ENCODE measurements at regions not wholly inside any gene's neighbourhood (a gene's known extent, or its start where the extent isn't known, plus 50 kb on each side); places are given as distances from the start of the nearest gene placed in this dataset.

DNA sequence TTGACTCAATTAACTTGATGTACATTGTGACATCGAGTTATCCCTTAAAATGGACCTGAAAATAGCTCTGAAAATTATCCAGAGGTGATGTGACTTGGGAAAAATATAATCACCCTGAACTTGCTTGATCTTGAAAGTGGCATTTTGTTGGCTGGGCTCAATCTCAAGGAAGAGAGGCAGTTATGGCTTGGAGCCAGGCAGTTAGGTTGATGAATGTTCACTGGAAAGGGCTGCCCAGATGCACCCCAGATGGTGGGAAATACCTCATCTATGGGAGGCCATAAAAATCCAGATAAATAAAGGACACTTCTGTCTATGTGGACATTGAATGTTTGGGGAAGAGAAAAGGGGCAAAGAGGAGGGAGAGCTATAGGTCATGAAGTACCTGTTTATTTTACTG, 55.7 kb upstream of the OR5AN1 start:
- no peak for DNase-seq (ENCODE audit: low read depth)

DNA sequence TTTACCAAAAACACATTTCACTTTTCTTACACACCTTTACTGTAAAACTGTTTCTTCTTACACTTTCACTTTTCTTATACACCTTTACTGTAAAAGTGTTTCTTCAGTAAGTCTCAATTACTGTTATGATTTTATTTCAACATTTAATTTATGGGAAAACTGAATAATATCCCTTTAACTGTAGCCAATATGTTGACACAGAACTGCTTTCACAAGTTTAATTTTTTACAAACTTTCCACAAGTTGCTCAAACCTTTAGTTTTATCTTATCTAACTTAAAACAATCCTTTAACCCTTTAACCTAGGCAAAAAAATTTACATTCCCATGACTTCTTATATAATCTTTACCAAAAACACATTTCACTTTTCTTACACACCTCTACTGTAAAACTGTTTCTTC, 63.3 kb upstream of the OR5AN1 start:
- DNase-seq (ENCODE audit: low read depth), result no peak

DNA sequence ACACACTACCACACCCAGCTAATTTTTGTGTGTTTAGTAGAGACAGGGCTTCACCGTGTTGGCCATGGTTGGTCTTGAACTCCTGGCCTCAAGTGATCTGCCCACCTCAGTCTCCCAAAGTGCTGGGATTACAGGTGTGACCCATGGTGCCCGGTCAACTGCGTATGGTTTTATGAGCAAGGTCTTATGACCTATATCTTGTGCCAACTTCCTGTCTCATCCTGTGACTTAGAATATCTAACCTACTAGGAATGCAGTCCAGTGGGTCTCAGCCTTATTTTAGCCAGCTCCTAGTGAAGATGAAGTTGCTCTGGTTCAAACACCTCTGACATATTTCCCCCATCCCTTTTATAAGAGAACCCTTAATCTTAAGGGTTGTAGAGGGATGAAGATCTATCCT, 66.1 kb upstream of the OR5AN1 start:
- no peak for DNase-seq (ENCODE audit: low read depth)

DNA sequence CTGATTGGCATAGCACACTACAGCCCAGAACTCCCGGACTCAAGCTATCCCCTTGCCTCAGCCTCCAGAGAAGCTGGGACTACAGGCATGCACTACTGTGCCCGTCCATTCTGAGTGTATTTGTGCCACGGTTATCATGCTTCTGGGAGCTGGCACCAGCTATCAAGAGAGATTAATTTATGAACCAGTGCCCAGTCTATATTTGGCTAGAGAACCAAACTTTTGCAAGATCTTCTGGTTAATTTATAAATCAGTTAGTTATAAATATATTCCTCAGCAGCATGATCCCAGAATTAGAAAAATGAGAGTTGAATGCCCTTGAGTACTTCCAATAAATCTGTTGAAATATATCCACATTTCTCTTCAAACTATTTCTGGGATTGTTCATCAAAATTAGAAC, 67.5 kb upstream of the OR5AN1 start:
- DNase-seq (ENCODE audit: low read depth), result no peak

DNA sequence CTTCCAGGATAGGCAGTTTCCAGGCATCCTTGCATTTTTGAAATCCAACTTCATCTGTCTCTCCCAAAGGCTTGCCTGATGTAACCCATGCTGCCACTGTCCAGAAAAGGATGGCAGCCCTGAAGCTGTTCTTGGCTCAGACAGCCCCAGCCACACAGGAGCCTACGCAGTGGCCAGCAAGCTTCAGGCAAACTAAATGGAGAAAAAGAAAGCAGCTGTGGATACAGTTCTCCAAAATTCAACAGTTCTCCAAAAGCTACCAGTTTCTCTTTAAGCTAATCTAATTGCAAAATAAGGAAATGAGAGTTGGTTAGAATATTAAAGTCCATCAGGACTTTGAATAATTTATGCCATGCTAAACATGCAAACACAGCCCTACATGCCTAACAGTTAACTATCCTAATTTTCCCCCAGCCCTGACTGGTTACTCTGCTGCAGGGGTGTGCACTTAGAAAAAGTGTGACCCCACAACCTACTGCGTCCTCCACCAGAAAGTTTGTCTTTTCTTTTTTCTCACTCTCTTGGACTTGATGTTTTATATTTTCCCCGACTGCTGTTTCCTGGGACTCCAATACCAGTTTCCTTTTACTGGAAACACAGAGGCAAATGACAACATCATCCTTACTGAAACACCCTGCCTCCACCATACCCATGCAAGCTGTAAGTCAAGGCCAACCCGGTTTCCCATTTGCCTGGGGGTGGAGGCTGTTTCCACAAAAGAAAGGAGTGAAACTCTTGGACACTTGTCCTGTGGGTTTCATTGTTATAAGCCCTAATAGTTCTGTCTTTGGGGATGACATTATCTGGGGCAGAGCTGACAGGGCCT, 69.1 kb upstream of the OR5AN1 start:
- DNase-seq (ENCODE audit: low read depth), result no peak

DNA sequence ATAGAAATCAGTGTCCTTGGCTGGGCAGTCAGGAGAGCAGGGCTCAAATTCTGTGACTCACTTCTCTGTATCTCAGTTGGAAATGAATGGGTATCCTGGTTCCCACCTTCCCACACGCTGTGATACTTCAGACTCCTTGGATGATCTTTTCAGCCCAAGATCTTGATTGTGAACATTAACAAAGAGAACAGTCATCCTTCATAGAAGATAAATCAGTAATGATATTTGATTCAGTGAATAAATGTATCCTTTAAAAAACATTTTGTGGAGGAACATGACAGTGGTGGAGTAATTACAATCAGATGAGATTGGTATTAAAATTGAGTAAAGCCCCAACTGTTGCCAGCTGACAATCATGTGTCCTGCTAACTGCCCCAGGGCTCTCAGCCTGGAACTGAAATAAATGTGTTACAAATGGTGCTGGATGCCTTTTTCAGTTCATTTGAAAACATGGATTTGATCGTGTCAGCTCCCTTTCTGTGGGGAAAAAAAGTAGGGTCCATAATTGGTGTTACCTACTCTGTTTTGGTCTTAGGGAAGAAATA, 72.9 kb upstream of the OR5AN1 start:
- DNase-seq (ENCODE audit: low read depth), result no peak

DNA sequence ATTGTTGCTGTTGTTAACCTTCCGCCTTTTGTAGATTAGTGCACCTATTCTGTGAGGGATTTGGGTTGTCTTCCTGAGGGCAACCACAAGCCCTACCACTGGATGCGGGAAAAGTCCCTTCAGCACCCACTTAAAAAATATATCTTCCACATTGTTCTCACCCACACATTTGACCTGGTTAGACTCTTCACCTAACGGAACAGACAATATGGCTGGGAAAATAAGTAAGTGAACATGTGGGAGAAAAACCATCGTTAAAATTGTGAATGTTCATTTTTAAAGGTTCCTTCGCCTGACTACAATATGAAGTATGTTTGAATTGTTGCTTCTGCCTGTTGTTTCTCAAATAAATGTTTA, 72.0 kb upstream of the MPEG1 start:
- DNase-seq (ENCODE audit: low read depth), result no peak

DNA sequence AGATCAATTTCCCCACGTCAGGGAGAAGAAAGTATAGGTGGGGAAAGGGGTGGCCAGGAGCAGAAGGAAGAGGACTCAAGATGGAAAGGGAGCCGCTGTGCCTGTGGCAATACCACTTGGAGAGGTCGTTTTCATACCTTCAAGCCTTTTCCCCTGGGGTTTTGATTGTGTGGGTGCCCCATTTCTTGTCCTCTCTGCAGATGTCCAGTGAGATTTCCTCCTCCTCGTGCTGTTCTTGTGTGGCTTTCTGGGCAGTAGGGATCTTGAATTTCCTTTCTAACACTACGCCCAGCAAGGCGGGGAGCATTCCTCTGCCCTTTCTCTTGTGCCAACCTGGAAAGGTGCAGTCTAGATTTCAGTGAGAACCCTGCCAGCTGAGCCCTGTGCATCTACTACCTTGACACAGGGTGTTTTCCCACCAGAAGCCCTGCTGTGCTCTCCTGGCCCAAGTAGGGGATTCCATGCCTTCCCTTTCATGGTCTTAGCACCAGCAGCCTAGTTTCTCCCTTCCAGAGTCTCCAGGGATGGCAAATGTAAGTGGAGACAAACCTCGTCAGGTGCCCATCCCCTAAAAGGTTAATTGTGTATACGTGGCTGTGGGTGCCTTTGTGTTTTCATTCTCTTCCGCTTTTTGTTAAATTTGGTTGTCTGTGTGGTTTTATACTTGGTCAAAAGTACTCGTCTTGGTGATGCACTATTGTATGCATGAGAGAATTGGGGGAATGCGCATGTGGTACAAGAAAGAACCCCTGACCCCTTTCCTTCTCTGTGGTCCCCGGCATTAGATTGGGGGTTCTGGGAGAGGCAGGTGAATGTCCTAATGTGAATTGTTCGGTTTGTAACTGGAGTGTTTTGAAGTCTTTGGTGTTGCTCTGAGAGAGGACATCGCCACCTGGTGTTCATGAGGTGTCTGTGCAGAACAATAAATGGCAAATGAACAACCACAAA, 71.4 kb upstream of the MPEG1 start:
- peak; percentile 11 for DNase-seq (ENCODE audit: low read depth)

DNA sequence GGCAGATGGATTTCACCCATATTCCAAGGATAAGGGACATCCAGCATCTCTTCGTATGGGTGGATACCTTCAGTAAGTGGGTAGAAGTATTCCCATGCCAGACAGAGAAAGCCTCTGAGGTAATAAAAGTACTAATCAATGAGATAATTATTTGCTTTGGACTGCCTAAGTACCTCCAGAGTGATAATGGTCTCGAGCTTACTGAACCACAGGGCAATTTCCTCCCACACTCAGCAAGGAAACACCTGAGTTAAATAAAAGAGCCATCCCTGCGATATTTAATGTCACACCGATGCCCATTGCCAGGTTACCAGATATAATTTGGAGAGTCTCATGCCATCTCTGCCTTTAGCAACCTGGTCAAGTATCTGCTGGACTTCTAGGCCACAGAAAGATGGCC, 70.6 kb upstream of the MPEG1 start:
- DNase-seq (ENCODE audit: low read depth), result no peak

DNA sequence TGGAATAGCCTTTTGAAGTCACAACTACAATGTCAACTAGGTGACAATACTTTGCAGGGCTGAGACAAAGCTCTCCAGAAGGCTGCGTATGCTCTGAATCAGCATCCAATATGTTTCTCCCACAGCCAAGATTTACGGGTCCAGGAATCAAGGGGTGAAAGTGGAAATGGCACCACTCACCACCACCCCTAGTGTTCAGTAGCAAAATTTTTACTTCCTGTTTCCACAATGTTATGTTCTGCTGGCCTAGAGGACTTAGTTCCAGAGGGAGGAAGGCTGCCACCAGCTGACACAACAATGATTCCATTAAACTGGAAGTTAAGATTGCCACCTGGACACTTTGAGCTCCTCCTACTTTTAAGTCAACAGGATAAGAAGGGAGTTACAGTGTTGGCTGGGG, 68.5 kb upstream of the MPEG1 start:
- no peak for DNase-seq (ENCODE audit: low read depth)

DNA sequence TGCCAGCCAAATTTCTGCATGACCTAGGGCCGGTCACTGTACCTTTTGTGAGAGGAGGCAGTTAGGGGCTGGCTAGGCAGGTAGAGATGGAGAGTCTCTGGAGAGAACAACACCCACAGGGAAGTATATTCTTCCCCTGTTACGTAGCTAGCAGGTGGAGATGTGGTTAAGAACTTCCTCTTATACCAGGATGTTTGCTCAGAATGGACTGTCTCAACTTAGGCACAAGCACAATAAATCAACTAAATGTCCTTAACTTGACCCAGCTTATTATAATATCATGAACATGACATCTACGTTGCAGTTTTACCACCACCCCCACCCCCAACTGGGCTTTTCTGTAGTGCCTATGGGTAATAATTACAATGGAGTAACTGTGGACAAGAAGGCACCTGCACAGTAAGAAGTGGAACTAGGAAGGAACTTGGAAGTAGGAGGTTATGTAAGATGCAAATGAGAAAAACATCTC, 60.7 kb upstream of the MPEG1 start:
- no peak for DNase-seq (ENCODE audit: low read depth)

DNA sequence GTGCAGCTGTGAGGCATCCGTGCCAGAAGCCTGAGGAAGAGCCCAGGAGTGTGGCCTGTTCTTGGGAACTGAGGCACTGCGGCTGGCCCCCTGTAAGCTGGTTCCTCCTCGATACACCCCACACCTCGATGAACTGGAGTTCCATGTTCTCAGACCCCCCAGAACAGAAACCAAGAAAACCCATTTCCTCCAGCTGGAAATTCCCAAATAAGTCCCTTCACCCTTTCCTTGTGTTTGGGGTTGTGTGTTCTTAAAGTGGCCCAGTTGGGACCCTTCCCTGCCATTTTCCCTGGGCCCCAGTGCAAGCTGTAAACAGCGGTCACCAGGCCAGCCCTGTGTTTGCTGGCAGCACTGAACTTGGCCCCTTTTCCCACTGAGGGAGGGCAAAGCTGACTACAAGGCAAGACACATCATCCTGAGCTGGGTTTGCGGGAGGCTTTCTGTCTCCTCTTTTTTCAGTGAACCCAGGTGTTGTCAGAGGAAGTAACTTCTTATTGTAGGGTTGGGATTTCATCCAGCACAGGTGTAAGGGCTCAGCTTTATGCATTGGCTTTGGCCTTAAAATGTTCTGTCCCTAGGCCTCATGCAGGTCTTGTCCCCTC, 60.1 kb upstream of the MPEG1 start:
- no peak for DNase-seq (ENCODE audit: low read depth)

DNA sequence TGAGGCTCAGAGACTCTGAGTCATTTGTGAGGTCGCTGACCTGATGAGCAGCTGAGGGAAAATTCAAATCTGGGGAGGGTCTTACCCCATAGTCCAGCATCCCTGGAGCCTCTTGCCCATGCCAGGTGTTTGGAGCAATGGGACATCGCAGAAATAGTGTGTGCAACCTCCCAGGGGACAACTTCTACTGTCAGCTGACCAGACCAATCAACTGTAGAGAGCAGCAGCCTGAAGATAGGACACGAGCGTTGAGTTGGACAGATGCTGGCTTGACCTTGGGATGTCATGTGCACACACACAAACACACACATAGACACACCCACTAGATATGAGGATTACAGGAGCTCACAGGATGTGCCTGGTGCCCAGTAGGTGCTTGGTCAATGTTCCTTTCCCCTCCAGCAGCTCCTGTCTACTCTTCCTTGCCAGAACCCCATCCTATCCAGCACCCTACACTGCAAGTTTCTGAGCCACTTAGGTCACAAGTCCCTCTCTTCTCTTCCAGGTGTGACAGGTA, 59.1 kb upstream of the MPEG1 start:
- no peak for DNase-seq (ENCODE audit: low read depth)

DNA sequence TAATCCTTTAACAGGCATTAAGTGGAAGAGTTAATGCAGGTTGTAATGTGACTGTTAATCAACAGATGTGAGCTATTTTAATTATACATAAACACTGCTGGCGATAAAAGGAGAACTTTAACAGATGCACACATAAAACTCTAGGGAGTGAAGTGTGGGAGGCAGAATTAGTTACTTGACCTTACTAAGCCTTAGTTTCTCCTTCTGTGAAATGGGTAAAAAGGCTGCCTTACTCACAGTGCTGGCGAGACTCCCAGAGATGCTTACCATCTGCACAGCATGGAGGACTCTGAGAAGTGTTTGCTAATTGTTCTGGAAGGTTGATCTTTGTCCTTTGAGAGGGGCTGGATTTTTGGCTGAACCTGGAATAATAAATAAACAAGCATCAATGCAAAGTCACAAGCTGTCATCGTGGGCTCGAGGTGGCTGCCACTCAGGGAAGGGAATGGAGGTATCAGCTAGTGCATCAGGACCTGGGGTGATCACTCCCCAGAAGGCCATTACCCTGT, 58.6 kb upstream of the MPEG1 start:
- DNase-seq (ENCODE audit: low read depth), result no peak

DNA sequence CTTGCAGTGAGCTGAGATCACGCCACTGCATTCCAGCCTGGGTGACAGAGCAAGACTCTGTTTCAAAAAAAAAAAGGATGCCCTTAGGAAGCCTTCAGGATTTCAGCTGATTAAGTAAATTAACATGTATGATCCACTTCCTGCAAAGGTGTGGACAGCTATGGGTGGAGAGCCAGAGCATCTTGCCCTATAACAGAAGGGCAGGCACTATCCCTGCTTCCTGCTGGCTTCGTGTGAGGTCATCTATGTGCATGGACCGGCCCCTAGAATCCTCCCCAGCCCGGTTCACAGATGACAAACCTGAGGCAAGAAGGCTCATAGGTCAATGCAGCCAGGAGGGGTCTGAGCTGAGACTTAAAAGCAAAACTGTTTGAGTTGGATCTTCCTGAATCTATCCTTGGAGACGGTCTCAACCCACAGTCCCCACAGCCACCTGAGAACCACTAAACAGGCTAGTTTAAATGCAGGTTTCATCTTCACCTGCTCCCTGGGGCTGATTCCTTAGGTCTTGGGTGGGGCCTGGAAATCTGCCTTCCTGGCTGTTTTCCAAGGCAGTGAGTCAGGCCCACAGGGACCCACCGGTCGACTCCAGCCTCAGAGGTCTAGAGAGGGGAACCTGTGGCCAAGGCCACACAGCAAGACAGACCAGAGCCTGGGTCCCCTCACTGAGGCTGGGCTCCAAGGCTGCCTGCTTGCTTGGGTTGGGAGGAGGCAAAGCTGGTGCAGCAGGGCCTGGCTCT, 55.2 kb upstream of the MPEG1 start:
- no peak for DNase-seq (ENCODE audit: low read depth)

DNA sequence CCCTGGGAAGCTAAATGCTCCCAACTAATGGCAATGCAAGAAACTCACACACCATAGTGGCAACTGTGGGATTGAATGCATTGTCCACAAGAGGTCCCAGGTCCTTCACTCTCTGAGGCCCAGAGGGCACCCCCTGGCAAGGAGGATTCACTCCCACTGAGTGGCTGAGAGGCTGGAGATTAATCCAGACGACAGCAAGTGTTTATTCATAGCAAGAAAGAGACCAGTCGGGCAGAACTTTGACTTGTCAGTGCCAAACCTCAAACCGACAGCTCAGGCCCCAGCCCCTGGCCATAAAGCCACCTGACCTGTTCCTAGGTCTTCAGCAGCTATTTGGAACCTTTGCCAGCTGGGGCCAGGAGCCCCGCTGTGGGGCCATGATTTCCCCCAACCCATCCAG, 54.5 kb upstream of the MPEG1 start:
- no peak for DNase-seq (ENCODE audit: low read depth)

DNA sequence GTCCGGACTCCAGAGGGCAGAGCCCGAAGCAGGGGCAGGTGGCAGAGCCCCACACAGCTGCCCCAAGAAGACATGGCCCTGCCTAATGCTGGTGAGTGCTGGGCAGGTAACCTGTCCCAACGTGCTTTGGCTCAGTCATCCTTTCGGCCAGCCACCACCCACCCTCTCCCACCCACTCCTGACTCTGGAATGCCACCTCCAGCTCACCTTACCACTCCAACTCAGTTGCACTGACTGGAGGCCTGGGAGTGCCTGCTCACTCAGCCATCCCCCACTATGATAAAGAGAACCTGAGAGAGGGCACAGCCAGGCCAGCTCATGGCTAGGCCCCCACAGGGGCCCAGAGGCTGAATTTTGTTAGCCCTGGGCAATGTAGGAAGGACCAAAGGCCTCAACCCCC, 53.8 kb upstream of the MPEG1 start:
- DNase-seq (ENCODE audit: low read depth), result no peak

DNA sequence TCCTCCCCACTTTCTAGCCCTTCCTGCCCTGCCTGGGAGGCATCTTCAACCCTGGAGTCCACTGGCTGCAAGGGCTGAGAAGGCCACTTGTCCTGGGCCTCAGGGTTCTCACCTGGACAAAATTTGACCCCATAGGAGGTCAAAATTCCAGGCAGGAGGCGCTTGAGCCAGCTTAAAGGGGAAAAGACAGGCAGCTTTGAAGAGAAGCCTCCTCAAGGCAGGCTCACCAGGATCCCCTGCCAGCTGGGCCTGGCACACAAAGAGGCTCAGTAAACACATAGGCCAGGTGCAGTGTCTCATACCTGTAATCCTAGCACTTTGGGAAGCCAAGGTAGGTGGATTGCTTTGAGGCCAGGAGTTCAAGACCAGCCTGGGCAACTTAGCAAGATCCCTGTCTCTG, 53.0 kb upstream of the MPEG1 start:
- DNase-seq (ENCODE audit: low read depth), result no peak

DNA sequence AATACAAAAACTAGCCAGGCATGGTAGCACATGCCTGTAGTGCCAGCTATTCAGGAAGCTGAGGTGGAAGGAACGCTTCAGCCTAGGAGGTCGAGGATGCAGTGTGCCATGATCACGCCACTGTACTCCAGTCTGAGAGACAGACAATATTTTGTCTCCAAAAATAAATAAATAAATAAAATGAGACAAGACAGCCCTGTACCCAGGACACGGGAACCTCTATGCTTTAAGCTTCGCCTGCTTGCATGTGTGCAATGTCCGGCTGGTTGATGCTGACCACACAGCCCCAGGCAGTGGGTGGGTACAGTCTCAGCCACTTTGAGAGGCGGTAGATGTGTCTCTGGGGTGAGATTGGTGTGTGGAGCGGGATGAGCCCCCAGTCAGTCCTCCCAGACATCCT, 52.0 kb upstream of the MPEG1 start:
- DNase-seq (ENCODE audit: low read depth), result no peak

DNA sequence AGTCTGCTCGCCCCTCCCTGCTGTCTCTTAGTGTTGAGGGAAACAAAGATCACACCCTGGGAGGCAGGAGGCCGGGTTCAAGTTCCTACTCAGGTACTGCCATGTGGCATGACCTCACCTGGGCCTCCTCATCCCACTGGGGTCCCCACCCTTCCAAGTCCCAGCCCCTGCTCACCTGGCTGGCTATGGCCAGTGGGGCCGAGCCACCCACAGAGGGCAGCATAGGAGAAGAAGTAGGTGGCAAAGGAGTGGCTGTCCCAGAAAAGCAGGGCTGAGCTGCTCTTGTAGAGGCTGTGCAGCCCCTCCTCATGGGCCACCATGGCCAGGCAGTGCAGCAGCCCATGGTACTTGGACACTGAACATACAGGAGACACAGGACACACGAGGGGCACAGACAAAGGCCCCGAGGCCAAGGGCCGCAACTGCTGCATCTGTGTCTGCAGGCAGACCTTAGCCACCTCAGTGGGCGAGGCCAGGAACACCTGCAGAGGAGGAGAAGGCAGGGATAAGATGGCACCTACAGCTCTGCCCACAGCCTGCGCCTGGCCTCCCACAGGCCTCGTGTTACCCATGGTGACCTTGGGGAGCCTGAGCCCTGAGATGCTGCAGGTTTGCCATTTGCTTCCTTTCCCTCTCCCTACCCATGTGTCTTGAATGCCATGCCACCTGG, 50.6 kb upstream of the MPEG1 start:
- DNase-seq (ENCODE audit: low read depth), result no peak
